ENCODE measurements at regions not wholly inside any gene's neighbourhood (a gene's known extent, or its start where the extent isn't known, plus 50 kb on each side); places are given as distances from the start of the nearest gene placed in this dataset.

DNA sequence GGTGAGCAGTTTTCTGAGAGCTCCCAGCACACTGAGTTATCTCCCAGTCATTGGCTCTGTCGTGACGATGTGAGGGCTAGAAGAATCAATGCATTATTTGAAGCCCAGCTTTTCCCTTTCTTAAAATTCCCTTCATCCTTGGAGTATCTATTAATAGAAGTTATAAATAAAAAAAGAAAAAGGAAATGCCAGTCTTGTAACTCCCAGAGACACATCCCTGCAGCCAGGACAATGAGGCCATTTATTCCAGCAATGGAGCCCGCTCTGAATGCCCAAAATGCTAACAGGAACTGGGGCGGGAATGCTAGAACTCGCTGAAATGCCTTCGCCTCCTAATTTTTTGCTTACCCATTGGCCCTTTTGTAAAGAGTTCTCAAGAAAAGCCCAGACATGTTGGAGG, 305.8 kb downstream of the TFAP2C start:
- no peak overlapping the region for H3K4ac ChIP-seq (ENCODE audit: low read depth, low read length)
- no peaks in the 10 kb centered on the region for H3K79me2 ChIP-seq (ENCODE audit: control insufficient read depth, insufficient read depth, low read length, poor library complexity)
- no peaks in the 10 kb centered on the region for H3K9me3 ChIP-seq (ENCODE audit: insufficient read depth, low read depth, low read length)
- no peaks in the 10 kb centered on the region for H3K27me3 ChIP-seq (ENCODE audit: insufficient read depth, low read length)
- H4K91ac ChIP-seq (ENCODE audit: low read depth, low read length) = no peak overlapping the region
- H2BK5ac ChIP-seq (ENCODE audit: low read depth, low read length, poor library complexity) = no peak overlapping the region
- no peak overlapping the region for H3K14ac ChIP-seq (ENCODE audit: low read length)
- no peak overlapping the region for H4K8ac ChIP-seq (ENCODE audit: low read depth, low read length)
- H3K4me3 ChIP-seq (ENCODE audit: low read depth, low read length) = no peak overlapping the region
- no CpG with 5 or more reads among the region's 6 CpGs for WGBS (ENCODE audit: extremely low coverage, insufficient coverage, insufficient read length)
- no peak overlapping the region for H3K4me2 ChIP-seq (ENCODE audit: low read length)
- no peak overlapping the region for H2BK12ac ChIP-seq (ENCODE audit: low read length)
- H3K27ac ChIP-seq (ENCODE audit: low read depth, low read length) = no peak overlapping the region
- no peak overlapping the region for H3K9ac ChIP-seq (ENCODE audit: low read length)
- no peaks in the 10 kb centered on the region for H3K36me3 ChIP-seq (ENCODE audit: control insufficient read depth in 1 of 2, insufficient read depth in 2 of 2, low read length in 2 of 2)
- H4K12ac ChIP-seq (ENCODE audit: low read depth, low read length) = no peak overlapping the region
- no peak overlapping the region for H2AK5ac ChIP-seq (ENCODE audit: low read length)
- H3K23ac ChIP-seq (ENCODE audit: low read length) = no peak overlapping the region
- H2AFZ ChIP-seq (ENCODE audit: insufficient read depth, low read length, poor library complexity) = no peak overlapping the region
- H2BK120ac ChIP-seq (ENCODE audit: insufficient read depth, low read length, poor library complexity) = no peak overlapping the region
- no peaks in the 10 kb centered on the region for H3K4me1 ChIP-seq (ENCODE audit: control insufficient read depth in 1 of 2, insufficient read depth in 2 of 2, low read length in 2 of 2)
- H3K79me1 ChIP-seq (ENCODE audit: low read length) = no peaks in the 10 kb centered on the region
- no peak for DNase-seq
- no peak overlapping the region for H3K18ac ChIP-seq (ENCODE audit: low read length)

DNA sequence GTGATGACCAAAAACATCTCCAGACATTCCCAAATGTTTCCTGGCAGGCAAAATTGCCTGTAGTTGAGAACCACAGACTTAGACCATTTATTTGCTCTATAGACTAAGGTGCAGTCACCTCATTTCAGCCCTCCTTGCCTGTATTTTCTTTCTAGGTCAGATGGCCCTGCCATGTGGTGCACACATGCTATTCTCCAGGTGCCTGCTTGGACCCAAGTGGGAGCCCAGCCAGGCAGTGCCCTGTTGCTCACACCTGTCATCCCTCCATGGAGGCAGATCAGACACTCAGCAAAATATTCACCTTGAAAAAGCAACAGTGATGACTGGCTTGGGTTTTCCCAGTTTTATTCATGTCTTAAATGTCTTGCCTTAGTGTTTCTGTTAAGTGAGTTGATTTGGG, 311.4 kb downstream of the TFAP2C start:
- H2BK5ac ChIP-seq (ENCODE audit: low read depth, low read length, poor library complexity) = no peak overlapping the region
- H3K4me3 ChIP-seq (ENCODE audit: low read depth, low read length) = no peak overlapping the region
- H3K14ac ChIP-seq (ENCODE audit: low read length) = no peak overlapping the region
- no peak overlapping the region for H2AFZ ChIP-seq (ENCODE audit: insufficient read depth, low read length, poor library complexity)
- no peaks in the 10 kb centered on the region for H3K27me3 ChIP-seq (ENCODE audit: insufficient read depth, low read length)
- no peaks in the 10 kb centered on the region for H3K36me3 ChIP-seq (ENCODE audit: control insufficient read depth in 1 of 2, insufficient read depth in 2 of 2, low read length in 2 of 2)
- no peak overlapping the region for H3K4me2 ChIP-seq (ENCODE audit: low read length)
- no peak overlapping the region for H3K4ac ChIP-seq (ENCODE audit: low read depth, low read length)
- no peaks in the 10 kb centered on the region for H3K4me1 ChIP-seq (ENCODE audit: control insufficient read depth in 1 of 2, insufficient read depth in 2 of 2, low read length in 2 of 2)
- H3K27ac ChIP-seq (ENCODE audit: low read depth, low read length) = no peak overlapping the region
- H4K12ac ChIP-seq (ENCODE audit: low read depth, low read length) = no peak overlapping the region
- H3K18ac ChIP-seq (ENCODE audit: low read length) = no peak overlapping the region
- H2BK12ac ChIP-seq (ENCODE audit: low read length) = no peak overlapping the region
- no peak overlapping the region for H4K91ac ChIP-seq (ENCODE audit: low read depth, low read length)
- no peaks in the 10 kb centered on the region for H3K79me2 ChIP-seq (ENCODE audit: control insufficient read depth, insufficient read depth, low read length, poor library complexity)
- H4K8ac ChIP-seq (ENCODE audit: low read depth, low read length) = no peak overlapping the region
- H3K9me3 ChIP-seq (ENCODE audit: insufficient read depth, low read depth, low read length) = no peaks in the 10 kb centered on the region
- no peaks in the 10 kb centered on the region for H3K79me1 ChIP-seq (ENCODE audit: low read length)
- no peak overlapping the region for H2AK5ac ChIP-seq (ENCODE audit: low read length)
- no peak overlapping the region for H2BK120ac ChIP-seq (ENCODE audit: insufficient read depth, low read length, poor library complexity)
- H3K9ac ChIP-seq (ENCODE audit: low read length) = no peak overlapping the region
- no peak for DNase-seq
- H3K23ac ChIP-seq (ENCODE audit: low read length) = no peak overlapping the region

DNA sequence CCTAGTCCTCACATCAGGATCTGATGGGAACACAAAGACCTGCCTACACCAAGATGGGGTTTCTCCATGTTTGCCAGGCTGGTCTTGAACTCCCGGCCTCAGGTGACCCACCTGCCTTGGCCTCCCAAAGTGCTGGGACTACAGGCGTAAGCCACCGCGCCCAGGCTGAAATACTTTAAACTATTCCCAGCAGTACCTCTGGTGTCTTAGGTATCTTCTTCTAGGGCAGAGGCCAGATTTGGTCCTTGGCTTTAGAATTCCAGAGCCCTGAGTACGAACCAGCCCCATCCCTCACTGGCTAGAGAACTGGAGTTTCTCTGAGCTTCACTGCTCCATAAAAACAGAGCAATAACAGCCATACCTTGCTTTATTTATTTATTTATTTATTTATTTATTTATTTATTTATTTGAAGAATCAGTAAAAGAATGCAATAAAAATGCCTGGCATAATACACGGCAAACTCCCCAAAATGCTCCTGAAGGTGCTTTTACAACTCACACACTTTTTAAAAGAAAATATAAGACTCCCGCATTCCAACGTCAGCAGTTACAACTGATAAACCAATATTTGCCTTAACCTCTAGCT, 312.1 kb downstream of the TFAP2C start:
- Histone ChIP-seq H4K91ac (ENCODE audit: low read depth, low read length) (no peak overlapping the region), H3K27me3 (ENCODE audit: insufficient read depth, low read length) (no peaks in the 10 kb centered on the region), H3K9ac (ENCODE audit: low read length) (no peak overlapping the region), H2BK12ac (ENCODE audit: low read length) (no peak overlapping the region), H3K14ac (ENCODE audit: low read length) (no peak overlapping the region), H3K79me2 (ENCODE audit: control insufficient read depth, insufficient read depth, low read length, poor library complexity) (no peaks in the 10 kb centered on the region), H3K9me3 (ENCODE audit: insufficient read depth, low read depth, low read length) (no peaks in the 10 kb centered on the region), H3K23ac (ENCODE audit: low read length) (no peak overlapping the region), H4K8ac (ENCODE audit: low read depth, low read length) (no peak overlapping the region), H3K4ac (ENCODE audit: low read depth, low read length) (no peak overlapping the region), H3K4me1 (ENCODE audit: control insufficient read depth in 1 of 2, insufficient read depth in 2 of 2, low read length in 2 of 2) (no peaks in the 10 kb centered on the region), H3K4me2 (ENCODE audit: low read length) (no peak overlapping the region), H3K4me3 (ENCODE audit: low read depth, low read length) (no peak overlapping the region), H3K18ac (ENCODE audit: low read length) (no peak overlapping the region), H2BK120ac (ENCODE audit: insufficient read depth, low read length, poor library complexity) (no peak overlapping the region), H4K12ac (ENCODE audit: low read depth, low read length) (no peak overlapping the region), H2BK5ac (ENCODE audit: low read depth, low read length, poor library complexity) (no peak overlapping the region), H2AK5ac (ENCODE audit: low read length) (no peak overlapping the region), H3K27ac (ENCODE audit: low read depth, low read length) (no peak overlapping the region), H3K36me3 (ENCODE audit: control insufficient read depth in 1 of 2, insufficient read depth in 2 of 2, low read length in 2 of 2) (no peaks in the 10 kb centered on the region), H2AFZ (ENCODE audit: insufficient read depth, low read length, poor library complexity) (no peak overlapping the region), H3K79me1 (ENCODE audit: low read length) (no peaks in the 10 kb centered on the region)
- WGBS (ENCODE audit: extremely low coverage, insufficient coverage, insufficient read length) = no CpG with 5 or more reads among the region's 8 CpGs
- peak; percentile 56 to 77 for DNase-seq

DNA sequence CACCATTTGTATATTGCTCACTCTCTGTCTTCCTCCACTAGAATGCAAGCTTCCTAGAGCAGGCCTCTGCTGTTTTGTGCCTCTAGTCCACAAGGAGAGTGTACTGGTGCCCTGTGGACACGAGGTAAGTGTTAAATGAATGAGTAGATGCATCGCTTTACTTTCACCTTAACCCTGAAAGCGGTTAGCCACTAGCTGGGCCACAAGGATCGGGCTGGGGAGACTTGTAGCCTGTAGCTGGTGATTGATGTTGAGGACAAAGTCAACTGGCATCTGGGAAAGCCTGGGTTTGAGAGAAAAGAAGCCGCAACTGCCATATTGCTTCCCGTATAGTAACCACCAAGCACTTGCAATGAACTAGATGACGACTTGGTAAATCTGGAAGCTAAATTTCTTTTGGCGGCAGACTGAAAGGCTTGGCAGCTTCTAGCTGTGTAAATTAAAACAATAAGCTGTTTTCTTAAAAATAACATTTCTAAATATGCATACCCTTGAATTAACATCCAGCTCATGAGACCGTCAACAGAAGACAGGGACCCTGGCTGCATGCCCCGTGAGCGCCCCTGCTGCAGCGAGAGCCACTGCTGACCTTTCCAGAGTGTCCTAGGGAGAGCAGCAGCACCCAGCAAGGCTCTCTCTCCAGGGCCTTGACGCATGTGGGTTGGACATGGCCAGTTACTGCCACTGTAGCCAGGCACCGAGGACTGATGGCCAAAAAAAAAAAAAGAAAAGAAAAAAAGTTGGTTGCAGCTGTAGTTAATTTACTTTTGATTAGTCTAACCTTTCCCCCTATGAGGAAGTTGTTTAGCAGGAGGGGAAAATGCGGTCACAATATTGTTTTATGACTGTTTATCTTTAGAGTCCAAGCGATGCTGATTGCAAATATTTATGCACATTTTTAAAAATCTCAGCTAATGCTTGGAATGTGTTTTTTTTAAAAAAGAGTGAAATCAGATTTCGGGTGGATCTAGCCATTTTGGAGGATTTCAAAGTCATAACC, 315.1 kb downstream of the TFAP2C start:
- Histone ChIP-seq H3K4me1 (ENCODE audit: control insufficient read depth in 1 of 2, insufficient read depth in 2 of 2, low read length in 2 of 2) (no peaks in the 10 kb centered on the region), H2AFZ (ENCODE audit: insufficient read depth, low read length, poor library complexity) (no peak overlapping the region), H2AK5ac (ENCODE audit: low read length) (no peak overlapping the region), H3K23ac (ENCODE audit: low read length) (no peak overlapping the region), H3K18ac (ENCODE audit: low read length) (no peak overlapping the region), H3K9me3 (ENCODE audit: insufficient read depth, low read depth, low read length) (no peaks in the 10 kb centered on the region), H3K14ac (ENCODE audit: low read length) (no peak overlapping the region), H2BK5ac (ENCODE audit: low read depth, low read length, poor library complexity) (no peak overlapping the region), H4K91ac (ENCODE audit: low read depth, low read length) (no peak overlapping the region), H3K4me3 (ENCODE audit: low read depth, low read length) (no peak overlapping the region), H2BK120ac (ENCODE audit: insufficient read depth, low read length, poor library complexity) (no peak overlapping the region), H2BK12ac (ENCODE audit: low read length) (no peak overlapping the region), H4K12ac (ENCODE audit: low read depth, low read length) (no peak overlapping the region), H3K36me3 (ENCODE audit: control insufficient read depth in 1 of 2, insufficient read depth in 2 of 2, low read length in 2 of 2) (no peaks in the 10 kb centered on the region), H3K27me3 (ENCODE audit: insufficient read depth, low read length) (no peaks in the 10 kb centered on the region), H3K9ac (ENCODE audit: low read length) (no peak overlapping the region), H3K79me1 (ENCODE audit: low read length) (no peaks in the 10 kb centered on the region), H4K8ac (ENCODE audit: low read depth, low read length) (no peak overlapping the region), H3K27ac (ENCODE audit: low read depth, low read length) (no peak overlapping the region), H3K79me2 (ENCODE audit: control insufficient read depth, insufficient read depth, low read length, poor library complexity) (no peaks in the 10 kb centered on the region), H3K4ac (ENCODE audit: low read depth, low read length) (no peak overlapping the region), H3K4me2 (ENCODE audit: low read length) (no peak overlapping the region)
- no CpG with 5 or more reads among the region's 17 CpGs for WGBS (ENCODE audit: extremely low coverage, insufficient coverage, insufficient read length)
- peak in 1 of 2 donors; percentile 23 for DNase-seq
